Astrocyte (in vitro differentiated cells and primary cell): ENCODE measurements at regions not wholly inside any gene's neighbourhood (a gene's known extent, or its start where the extent isn't known, plus 50 kb on each side); places are given as distances from the start of the nearest gene placed in this dataset.

Experiments
- DNase-seq: peaks from one replicate; pipeline ENCODE4 v3.0.0-alpha.2; 2010; ENCODE audit warnings: low read depth
- FAIRE-seq: peaks from 2 replicates; lab custom pipeline; 2011; peaks lifted over from hg19 to GRCh38; lab: Jason Lieb, UNC
- H2AFZ ChIP-seq: 2 replicates; pipeline ENCODE4 v1.6.0; 2012; ENCODE audit warnings: low read depth, low read length, inconsistent platforms
- H3K27ac ChIP-seq: 2 replicates; pipeline ENCODE4 v1.5.1; 2011; ENCODE audit warnings: low read depth, low read length, inconsistent platforms
- H3K27me3 ChIP-seq: 2 replicates; pipeline ENCODE4 v1.6.0; 2011; ENCODE audit warnings: low read length, inconsistent platforms; ENCODE audit not compliant: insufficient read depth
- H3K36me3 ChIP-seq: 2 replicates; pipeline ENCODE4 v1.5.1; 2011; ENCODE audit warnings: low read length, inconsistent platforms; ENCODE audit not compliant: insufficient read depth
- H3K4me1 ChIP-seq: 2 replicates; pipeline ENCODE4 v1.5.1; 2011; ENCODE audit warnings: low read length, inconsistent platforms; ENCODE audit not compliant: insufficient read depth
- H3K4me2 ChIP-seq: 2 replicates; pipeline ENCODE4 v1.6.0; 2012; ENCODE audit warnings: low read length, inconsistent platforms
- H3K4me3 ChIP-seq: 2 replicates; pipeline ENCODE4 v1.5.1; 2011; ENCODE audit warnings: low read depth, mild to moderate bottlenecking, low read length, inconsistent platforms; ENCODE audit not compliant: insufficient read depth
- H3K79me2 ChIP-seq: 2 replicates; pipeline ENCODE4 v1.6.0; 2012; ENCODE audit warnings: mild to moderate bottlenecking, low read length, inconsistent platforms; ENCODE audit not compliant: insufficient read depth
- H3K9ac ChIP-seq: 2 replicates; pipeline ENCODE4 v1.6.0; 2012; ENCODE audit warnings: mild to moderate bottlenecking, low read length, inconsistent platforms
- H3K9me3 ChIP-seq: 2 replicates; pipeline ENCODE4 v1.5.1; 2012; ENCODE audit warnings: low read depth, mild to moderate bottlenecking, low read length, inconsistent platforms; ENCODE audit not compliant: insufficient read depth
- H4K20me1 ChIP-seq: 2 replicates; pipeline ENCODE4 v1.6.0; 2012; ENCODE audit warnings: low read length, inconsistent platforms; ENCODE audit not compliant: insufficient read depth
- H3K27ac Mint-ChIP-seq: one replicate; pipeline ENCODE4 v1.8.0; 2021; ENCODE audit warnings: mild to moderate bottlenecking, mixed read lengths; ENCODE audit not compliant: unreplicated experiment
- H3K27me3 Mint-ChIP-seq: one replicate; pipeline ENCODE4 v1.8.0; 2021; ENCODE audit warnings: low read depth, mixed read lengths; ENCODE audit not compliant: unreplicated experiment
- H3K36me3 Mint-ChIP-seq: one replicate; pipeline ENCODE4 v1.8.0; 2021; ENCODE audit warnings: low read depth, mixed read lengths; ENCODE audit not compliant: unreplicated experiment
- H3K4me1 Mint-ChIP-seq: one replicate; pipeline ENCODE4 v1.8.0; 2021; ENCODE audit warnings: low read depth, mixed read lengths; ENCODE audit not compliant: unreplicated experiment
- H3K4me3 Mint-ChIP-seq: one replicate; pipeline ENCODE4 v1.8.0; 2021; ENCODE audit warnings: mild to moderate bottlenecking, moderate library complexity, mixed read lengths; ENCODE audit not compliant: unreplicated experiment
- H3K9me3 Mint-ChIP-seq: one replicate; pipeline ENCODE4 v1.8.0; 2021; ENCODE audit warnings: mild to moderate bottlenecking, mixed read lengths; ENCODE audit not compliant: unreplicated experiment
- EZH2 ChIP-seq: IDR thresholded peaks from 2 replicates; pipeline ENCODE4 v1.6.1; 2012; ENCODE audit warnings: mild to moderate bottlenecking, low read length, inconsistent platforms; ENCODE audit not compliant: insufficient read depth
- TF ChIP-seq, protein P1 (sequence below): IDR thresholded peaks from 2 replicates; pipeline ENCODE4 v1.5.1; 2011; ENCODE audit warnings: low read depth, mild to moderate bottlenecking, inconsistent platforms, low read length, moderate library complexity; ENCODE audit not compliant: insufficient read depth

DNA sequence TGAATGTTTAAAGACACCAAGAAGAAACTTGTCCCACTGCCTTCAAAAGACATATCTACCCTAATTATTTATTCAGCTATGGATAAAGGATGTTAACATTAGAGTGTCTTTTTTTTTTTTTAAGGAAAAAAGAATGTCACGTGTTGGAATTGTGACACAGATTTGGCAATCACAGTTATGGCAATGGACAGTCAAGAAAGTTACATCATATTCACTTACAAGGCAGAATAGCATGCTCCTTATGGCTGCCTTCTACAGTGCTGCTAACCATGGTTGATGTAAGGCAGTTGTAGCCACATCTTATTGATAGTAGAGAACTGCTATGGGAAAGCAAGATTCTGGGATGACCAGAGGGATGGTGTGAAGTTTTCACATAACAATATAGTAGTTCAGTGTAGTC, 128.8 kb upstream of the ZBTB20 start:
- TF ChIP-seq, protein P1, sequence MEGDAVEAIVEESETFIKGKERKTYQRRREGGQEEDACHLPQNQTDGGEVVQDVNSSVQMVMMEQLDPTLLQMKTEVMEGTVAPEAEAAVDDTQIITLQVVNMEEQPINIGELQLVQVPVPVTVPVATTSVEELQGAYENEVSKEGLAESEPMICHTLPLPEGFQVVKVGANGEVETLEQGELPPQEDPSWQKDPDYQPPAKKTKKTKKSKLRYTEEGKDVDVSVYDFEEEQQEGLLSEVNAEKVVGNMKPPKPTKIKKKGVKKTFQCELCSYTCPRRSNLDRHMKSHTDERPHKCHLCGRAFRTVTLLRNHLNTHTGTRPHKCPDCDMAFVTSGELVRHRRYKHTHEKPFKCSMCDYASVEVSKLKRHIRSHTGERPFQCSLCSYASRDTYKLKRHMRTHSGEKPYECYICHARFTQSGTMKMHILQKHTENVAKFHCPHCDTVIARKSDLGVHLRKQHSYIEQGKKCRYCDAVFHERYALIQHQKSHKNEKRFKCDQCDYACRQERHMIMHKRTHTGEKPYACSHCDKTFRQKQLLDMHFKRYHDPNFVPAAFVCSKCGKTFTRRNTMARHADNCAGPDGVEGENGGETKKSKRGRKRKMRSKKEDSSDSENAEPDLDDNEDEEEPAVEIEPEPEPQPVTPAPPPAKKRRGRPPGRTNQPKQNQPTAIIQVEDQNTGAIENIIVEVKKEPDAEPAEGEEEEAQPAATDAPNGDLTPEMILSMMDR, result no peak
- no peak for TF ChIP-seq EZH2
- H3K4me2 ChIP-seq, result no peak overlapping the region
- no peak overlapping the region for H3K27ac ChIP-seq
- peaks cover 10% of the 10 kb centered on the region for H3K4me1 Mint-ChIP-seq
- no peaks in the 10 kb centered on the region for H3K36me3 Mint-ChIP-seq
- no peaks in the 10 kb centered on the region for H3K9me3 ChIP-seq
- H3K4me1 ChIP-seq, result peaks cover 4% of the 10 kb centered on the region
- no peak overlapping the region for H3K27ac Mint-ChIP-seq
- H3K36me3 ChIP-seq, result no peaks in the 10 kb centered on the region
- H3K9me3 Mint-ChIP-seq, result no peaks in the 10 kb centered on the region
- no peaks in the 10 kb centered on the region for H3K79me2 ChIP-seq
- no peak for DNase-seq
- no peaks in the 10 kb centered on the region for H3K27me3 Mint-ChIP-seq
- no peak overlapping the region for H3K4me3 ChIP-seq
- no peak overlapping the region for H3K4me3 Mint-ChIP-seq
- peak; percentile 34 for FAIRE-seq
- no peaks in the 10 kb centered on the region for H3K27me3 ChIP-seq
- no peak overlapping the region for H3K9ac ChIP-seq
- H2AFZ ChIP-seq, result no peak overlapping the region
- no peaks in the 10 kb centered on the region for H4K20me1 ChIP-seq

DNA sequence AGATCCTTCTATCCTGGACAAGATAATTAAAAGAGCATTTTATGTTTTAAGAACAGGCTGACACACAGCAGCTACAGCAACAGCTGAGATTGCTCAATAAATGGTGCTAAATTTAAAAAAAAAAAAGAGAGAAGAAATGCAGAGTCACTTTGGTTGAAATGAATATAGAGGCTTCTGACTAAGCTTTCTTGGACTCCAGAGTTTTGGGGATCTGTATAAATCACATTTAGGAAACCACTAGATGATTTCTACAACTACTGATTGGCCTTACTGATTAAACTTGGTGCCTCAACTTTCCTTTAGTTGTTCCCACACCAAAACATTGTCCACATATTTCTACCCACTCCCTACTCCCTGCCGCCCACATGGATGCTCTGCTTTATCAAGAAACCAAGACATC, 132.9 kb upstream of the ZBTB20 start:
- Histone ChIP-seq H3K27ac (no peak overlapping the region), H2AFZ (no peak overlapping the region), H3K4me3 (no peak overlapping the region), H3K9ac (no peak overlapping the region), H3K36me3 (no peaks in the 10 kb centered on the region), H3K4me2 (no peak overlapping the region), H3K79me2 (no peaks in the 10 kb centered on the region), H3K27me3 (no peaks in the 10 kb centered on the region), H3K9me3 (no peaks in the 10 kb centered on the region), H3K4me1 (no peaks in the 10 kb centered on the region), H4K20me1 (no peaks in the 10 kb centered on the region)
- no peak overlapping the region for H3K4me3 Mint-ChIP-seq
- no peaks in the 10 kb centered on the region for H3K27me3 Mint-ChIP-seq
- no peaks in the 10 kb centered on the region for H3K36me3 Mint-ChIP-seq
- peak; percentile 41 for FAIRE-seq
- H3K4me1 Mint-ChIP-seq, result peaks cover 15% of the 10 kb centered on the region
- H3K9me3 Mint-ChIP-seq, result no peaks in the 10 kb centered on the region
- no peak for TF ChIP-seq EZH2
- TF ChIP-seq, protein P1, result no peak
- no peak overlapping the region for H3K27ac Mint-ChIP-seq
- peak; percentile 63 for DNase-seq

DNA sequence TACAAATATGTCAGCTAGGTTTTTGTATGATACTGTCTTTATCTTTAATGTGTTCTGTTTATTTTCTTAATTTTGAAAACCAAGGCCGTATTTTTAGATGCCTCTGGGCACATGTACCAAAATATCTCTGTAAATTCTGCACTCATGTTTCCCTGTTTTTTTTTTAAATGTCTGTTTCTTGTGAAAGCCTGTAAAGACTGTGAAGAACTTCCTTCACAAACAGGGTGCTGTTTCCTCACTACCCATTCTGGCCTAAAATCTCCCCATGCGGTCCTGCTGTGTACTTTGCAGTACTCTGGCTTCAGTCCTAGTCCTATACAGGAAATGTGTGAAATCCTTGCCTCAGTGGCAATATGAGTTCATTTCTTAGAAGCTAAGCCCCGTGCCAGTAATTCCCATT, 133.4 kb upstream of the ZBTB20 start:
- H3K4me2 ChIP-seq, result no peak overlapping the region
- H4K20me1 ChIP-seq, result no peaks in the 10 kb centered on the region
- FAIRE-seq, result no peak
- H3K9me3 ChIP-seq, result no peaks in the 10 kb centered on the region
- Mint-ChIP-seq H3K36me3 (no peaks in the 10 kb centered on the region), H3K9me3 (no peaks in the 10 kb centered on the region), H3K27ac (no peak overlapping the region), H3K27me3 (no peaks in the 10 kb centered on the region), H3K4me3 (no peak overlapping the region), H3K4me1 (peaks cover 15% of the 10 kb centered on the region)
- DNase-seq, result no peak
- H3K9ac ChIP-seq, result no peak overlapping the region
- TF ChIP-seq, protein P1, result no peak
- TF ChIP-seq EZH2, result no peak
- H3K27me3 ChIP-seq, result no peaks in the 10 kb centered on the region
- no peak overlapping the region for H3K4me3 ChIP-seq
- no peaks in the 10 kb centered on the region for H3K79me2 ChIP-seq
- H3K27ac ChIP-seq, result no peak overlapping the region
- H2AFZ ChIP-seq, result no peak overlapping the region
- H3K36me3 ChIP-seq, result no peaks in the 10 kb centered on the region
- H3K4me1 ChIP-seq, result no peaks in the 10 kb centered on the region
